ENCODE measurements at regions not wholly inside any gene's neighbourhood (a gene's known extent, or its start where the extent isn't known, plus 50 kb on each side); places are given as distances from the start of the nearest gene placed in this dataset.
"Not testable (repeated sequence)": the region's sequence is repeated elsewhere in the genome, so short reads cannot be mapped to it uniquely, and the experiment has no call there.

- no peak for DNase-seq
These were observed 508.3 kb downstream of the NPIPA7 start for GRCh38 chr16:16887193-16887592.

- no peak for DNase-seq
These were observed 512.0 kb downstream of the NPIPA7 start for GRCh38 chr16:16890964-16891363.

GRCh38 chr16:16904601-16905000 is 525.7 kb downstream of the NPIPA7 start:
- DNase-seq: no peak

- DNase-seq: no peak
These were observed 526.9 kb downstream of the NPIPA7 start for GRCh38 chr16:16905850-16906249.

GRCh38 chr16:16907089-16907488 is 528.1 kb downstream of the NPIPA7 start:
- DNase-seq: no peak

- no peak for DNase-seq
These were observed 529.1 kb downstream of the NPIPA7 start for GRCh38 chr16:16908077-16908476.

- DNase-seq: no peak
These were observed 530.2 kb downstream of the NPIPA7 start for GRCh38 chr16:16909126-16909525.

- DNase-seq: no peak
These were observed 531.7 kb downstream of the NPIPA7 start for GRCh38 chr16:16910666-16911065.

GRCh38 chr16:16915771-16916170 is 536.8 kb downstream of the NPIPA7 start:
- DNase-seq: no peak

GRCh38 chr16:16917191-16917785 is 538.3 kb downstream of the NPIPA7 start:
- DNase-seq: no peak

- DNase-seq: no peak
These were observed 544.5 kb downstream of the NPIPA7 start for GRCh38 chr16:16923479-16923878.

GRCh38 chr16:16924613-16925012 is 545.7 kb downstream of the NPIPA7 start:
- no peak for DNase-seq

GRCh38 chr16:16925432-16925831 is 545.3 kb downstream of the XYLT1 start:
- no peak for DNase-seq

- DNase-seq: no peak
These were observed 542.1 kb downstream of the XYLT1 start for GRCh38 chr16:16928532-16929109.

- no peak for DNase-seq
These were observed 540.3 kb downstream of the XYLT1 start for GRCh38 chr16:16930309-16931000.

- DNase-seq: no peak
These were observed 536.9 kb downstream of the XYLT1 start for GRCh38 chr16:16933861-16934260.

GRCh38 chr16:16934660-16935059 is 536.1 kb downstream of the XYLT1 start:
- no peak for DNase-seq

GRCh38 chr16:16935909-16936308 is 534.9 kb downstream of the XYLT1 start:
- not testable (repeated sequence) for DNase-seq

- no peak for DNase-seq
These were observed 533.2 kb downstream of the XYLT1 start for GRCh38 chr16:16937576-16937975.

GRCh38 chr16:16938009-16938408 is 532.8 kb downstream of the XYLT1 start:
- DNase-seq: no peak

- no peak for DNase-seq
These were observed 531.8 kb downstream of the XYLT1 start for GRCh38 chr16:16938980-16939379.

- no peak for DNase-seq
These were observed 530.4 kb downstream of the XYLT1 start for GRCh38 chr16:16940351-16940750.

GRCh38 chr16:16942849-16943248 is 527.9 kb downstream of the XYLT1 start:
- DNase-seq: not testable (repeated sequence)

GRCh38 chr16:16945207-16945606 is 525.6 kb downstream of the XYLT1 start:
- no peak for DNase-seq

GRCh38 chr16:16956376-16956775 is 514.4 kb downstream of the XYLT1 start:
- no peak for DNase-seq

Measured in Kasumi-1 (cell line).